GM23248 (cell line): ENCODE measurements at regions not wholly inside any gene's neighbourhood (a gene's known extent, or its start where the extent isn't known, plus 50 kb on each side); places are given as distances from the start of the nearest gene placed in this dataset.
"Not testable (repeated sequence)": the region's sequence is repeated elsewhere in the genome, so short reads cannot be mapped to it uniquely, and the experiment has no call there.

Experiments
- EZH2 ChIP-seq: fragments of 200-600 bp; sonication (generic); IDR thresholded peaks from 2 replicates; pipeline ENCODE4 v1.6.1; 2018; ENCODE audit warnings: antibody characterized with exemption, mild to moderate bottlenecking; ENCODE audit not compliant: insufficient read depth, poor library complexity, severe bottlenecking
- EZH2phosphoT487 ChIP-seq: fragments of 200-600 bp; sonication (generic); IDR thresholded peaks from 2 replicates; pipeline ENCODE4 v1.6.1; 2018; ENCODE audit warnings: antibody characterized with exemption, moderate library complexity, mild to moderate bottlenecking, low read depth; ENCODE audit not compliant: insufficient read depth

DNA sequence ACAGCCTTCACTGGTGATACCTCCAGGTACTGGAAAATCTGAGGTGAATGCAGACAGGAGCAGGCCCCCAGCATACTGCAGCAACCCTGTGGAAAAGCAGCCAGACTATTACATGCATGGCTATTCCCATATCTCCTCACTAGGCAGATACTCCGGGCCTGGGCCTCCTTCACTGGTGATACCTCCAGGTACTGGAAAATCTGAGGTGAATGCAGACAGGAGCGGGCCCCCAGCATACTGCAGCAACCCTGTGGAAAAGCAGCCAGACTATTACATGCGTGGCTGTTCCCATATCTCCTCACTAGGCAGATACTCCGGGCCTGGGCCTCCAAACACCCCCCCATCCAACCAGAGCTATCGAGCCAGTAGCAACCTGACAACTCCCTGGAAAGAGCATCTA lies 724.2 kb downstream of the KLHL13 start:
- TF ChIP-seq EZH2, EZH2phosphoT487: not testable (repeated sequence)
